SK-N-SH (cell line): ENCODE measurements at regions not wholly inside any gene's neighbourhood (a gene's known extent, or its start where the extent isn't known, plus 50 kb on each side); places are given as distances from the start of the nearest gene placed in this dataset.

Experiments used
- CTCF ChIA-PET: fragments of 300-600, 350-600 bp; formaldehyde crosslinking; extraction: SDS; loops from one replicate; lab custom pipeline; 2021; lab: Yijun Ruan, JAX
- POLR2A ChIA-PET: fragments of 350-600 bp; sonication (Branson Sonifier 250); formaldehyde crosslinking; extraction: SDS; loops from one replicate; lab custom pipeline; 2020; ENCODE audit warnings: antibody characterized with exemption, inconsistent platforms; lab: Yijun Ruan, JAX
- DNase-seq: peaks from one replicate; pipeline ENCODE4 v3.0.0; 2012
- H2AFZ ChIP-seq: fragments of 200-600 bp; sonication (generic); 2 replicates; pipeline ENCODE4 v1.8.1; 2016; ENCODE audit warnings: antibody characterized with exemption, mild to moderate bottlenecking, low read depth
- H3F3A ChIP-seq: fragments of 200-600 bp; sonication (generic); replicated peaks from 2 replicates; pipeline ENCODE3; 2016; ENCODE audit warnings: antibody characterized with exemption, mild to moderate bottlenecking; ENCODE audit not compliant: insufficient read depth
- H3K27ac ChIP-seq, 2 experiments: fragments of 200-500 bp in 1 of 2; fragments of 200-600 bp in 1 of 2; sonication (Bioruptor generic) in 1 of 2; sonication (generic), shearing (Covaris generic) in 1 of 2; 2 replicates each; pipeline versions ENCODE4 v1.5.1 to v1.6.1; 2014 to 2016; ENCODE audit warnings: low read depth in 2 of 2, inconsistent platforms in 1 of 2, low read length in 1 of 2, mild to moderate bottlenecking in 1 of 2, mixed read lengths in 1 of 2
- H3K27me3 ChIP-seq: fragments of 200-600 bp; sonication (generic), shearing (Covaris generic); 2 replicates; pipeline ENCODE4 v1.6.1; 2016; ENCODE audit warnings: mixed run types; ENCODE audit not compliant: insufficient read depth
- H3K36me3 ChIP-seq, 2 experiments: fragments of 200-500 bp in 1 of 2; fragments of 200-600 bp in 1 of 2; sonication (Bioruptor generic) in 1 of 2; sonication (generic) in 1 of 2; replicated peaks in 1 of 2; 2 replicates each; pipeline versions ENCODE3 to v1.5.1; 2014 to 2016; ENCODE audit warnings: low read length in 1 of 2, mild to moderate bottlenecking in 1 of 2; ENCODE audit not compliant: insufficient read depth in 2 of 2, control insufficient read depth in 1 of 2
- H3K4me1 ChIP-seq, 2 experiments: fragments of 200-500 bp in 1 of 2; fragments of 200-600 bp in 1 of 2; sonication (Bioruptor generic) in 1 of 2; sonication (generic), shearing (Covaris generic) in 1 of 2; 2 replicates each; pipeline versions ENCODE4 v1.5.1 to v1.6.1; 2014 to 2016; ENCODE audit warnings: low read depth in 1 of 2, low read length in 1 of 2, mixed run types in 1 of 2; ENCODE audit not compliant: insufficient read depth in 2 of 2, control insufficient read depth in 1 of 2
- H3K4me2 ChIP-seq: fragments of 200-600 bp; sonication (generic), shearing (Covaris generic); 2 replicates; pipeline ENCODE4 v1.6.1; 2017; ENCODE audit warnings: mixed run types
- H3K4me3 ChIP-seq, 2 experiments: fragments of 200-500 bp in 1 of 2; fragments of 200-600 bp in 1 of 2; sonication (Bioruptor generic) in 1 of 2; sonication (generic), shearing (Covaris generic) in 1 of 2; 2 replicates each; pipeline versions ENCODE4 v1.5.1 to v1.8.1; 2014 to 2016; ENCODE audit warnings: low read depth in 2 of 2, inconsistent platforms in 1 of 2, low read length in 1 of 2, mild to moderate bottlenecking in 1 of 2, mixed read lengths in 1 of 2, moderate library complexity in 1 of 2
- H3K79me2 ChIP-seq: fragments of 200-600 bp; sonication (generic); 2 replicates; pipeline ENCODE4 v1.8.1; 2017; ENCODE audit warnings: mild to moderate bottlenecking; ENCODE audit not compliant: insufficient read depth
- H3K9ac ChIP-seq: fragments of 200-600 bp; sonication (generic); 2 replicates; pipeline ENCODE4 v1.6.1; 2017; ENCODE audit warnings: mixed run types
- H3K9me2 ChIP-seq: fragments of 200-600 bp; sonication (generic); 2 replicates; pipeline ENCODE4 v1.6.1; 2017; ENCODE audit warnings: mixed run types
- H3K9me3 ChIP-seq: fragments of 200-600 bp; sonication (generic); 2 replicates; pipeline ENCODE4 v1.6.1; 2017; ENCODE audit warnings: mixed run types, mild to moderate bottlenecking, moderate library complexity
- H4K20me1 ChIP-seq: fragments of 200-600 bp; sonication (generic); 2 replicates; pipeline ENCODE4 v1.6.1; 2017; ENCODE audit warnings: mild to moderate bottlenecking, mixed run types; ENCODE audit not compliant: insufficient read depth
- CHD2 ChIP-seq: fragments of 150-350 bp; IDR thresholded peaks from 2 replicates; pipeline ENCODE4 v1.6.1; 2018; ENCODE audit warnings: low read length; ENCODE audit not compliant: partially characterized antibody
- ELF1 ChIP-seq: IDR thresholded peaks from 2 replicates; pipeline ENCODE4 v1.4.0; 2012
- EP300 ChIP-seq, 2 experiments: IDR thresholded peaks; 2 replicates each; pipeline versions ENCODE4 v1.4.0 to v1.6.1; 2012; ENCODE audit warnings: borderline replicate concordance in 1 of 2, low read depth in 1 of 2, low read length in 1 of 2
- FOXM1 ChIP-seq: IDR thresholded peaks from 2 replicates; pipeline ENCODE4 v1.4.0; 2012; ENCODE audit warnings: low read depth, mild to moderate bottlenecking
- GATA2 ChIP-seq: sonication (generic); formaldehyde crosslinking; IDR thresholded peaks from 2 replicates; pipeline ENCODE4 v1.5.0; 2020; ENCODE audit warnings: mild to moderate bottlenecking, missing genetic modification reagents
- JUND ChIP-seq: IDR thresholded peaks from 2 replicates; pipeline ENCODE4 v1.4.0; 2012
- MEF2A ChIP-seq: IDR thresholded peaks from 2 replicates; pipeline ENCODE4 v1.4.0; 2012; ENCODE audit warnings: low read depth, borderline replicate concordance
- NRF1 ChIP-seq: IDR thresholded peaks from 2 replicates; pipeline ENCODE4 v1.6.1; 2012; ENCODE audit warnings: low read depth, mild to moderate bottlenecking, low read length
- POLR2AphosphoS5 ChIP-seq: IDR thresholded peaks from 2 replicates; pipeline ENCODE4 v1.6.1; 2012; ENCODE audit warnings: low read depth, low read length
- RAD21 ChIP-seq: IDR thresholded peaks from 2 replicates; pipeline ENCODE4 v1.6.1; 2012; ENCODE audit warnings: mild to moderate bottlenecking, low read length
- RFX5 ChIP-seq: IDR thresholded peaks from 2 replicates; pipeline ENCODE4 v1.6.1; 2012; ENCODE audit warnings: mild to moderate bottlenecking, improper control_type of control experiment, low read length
- SIN3A ChIP-seq: IDR thresholded peaks from 2 replicates; pipeline ENCODE4 v1.6.1; 2012; ENCODE audit warnings: low read depth, mild to moderate bottlenecking, low read length, moderate library complexity, borderline replicate concordance
- SMC3 ChIP-seq: IDR thresholded peaks from 2 replicates; pipeline ENCODE4 v1.6.1; 2012; ENCODE audit warnings: low read depth, low read length, improper control_type of control experiment
- TCF12 ChIP-seq: IDR thresholded peaks from 2 replicates; pipeline ENCODE4 v1.4.0; 2012
- YY1 ChIP-seq: IDR thresholded peaks from 2 replicates; pipeline ENCODE4 v1.4.0; 2012; ENCODE audit warnings: low read depth, mild to moderate bottlenecking
- WGBS: methylation state at CpG from one replicate; pipeline ENCODE4 v1.1.6; 2017; ENCODE audit warnings: low lambda C conversion rate; 5-methylcytosine and 5-hydroxymethylcytosine counted together
- TF ChIP-seq, protein P1 (sequence below): fragments of 150-350 bp; IDR thresholded peaks from 2 replicates; pipeline ENCODE4 v1.6.1; 2017; ENCODE audit warnings: antibody characterized with exemption, low read length, low read depth, borderline replicate concordance
- TF ChIP-seq, protein P2 (sequence below): IDR thresholded peaks from 2 replicates; pipeline ENCODE4 v1.6.1; 2012; ENCODE audit warnings: mild to moderate bottlenecking, low read depth, low read length, moderate library complexity
- TF ChIP-seq, protein P3 (sequence below): IDR thresholded peaks from 2 replicates; pipeline ENCODE4 v1.4.0; 2012; ENCODE audit warnings: low read depth, borderline replicate concordance
- TF ChIP-seq, protein P4 (sequence below): fragments of 150-350 bp; IDR thresholded peaks from 2 replicates; pipeline ENCODE4 v1.6.1; 2016; ENCODE audit warnings: mild to moderate bottlenecking, low read depth, low read length

- Histone ChIP-seq H4K20me1 (no peaks in the 10 kb centered on the region), H3K79me2 (no peaks in the 10 kb centered on the region), H3K4me3 (no peak overlapping the region), H3K9me3 (no peaks in the 10 kb centered on the region), H3K9me2 (no peaks in the 10 kb centered on the region), H3K27me3 (no peaks in the 10 kb centered on the region), H3K27ac (no peak overlapping the region), H2AFZ (no peak overlapping the region), H3K4me2 (no peak overlapping the region), H3K4me1 (no peaks in the 10 kb centered on the region), H3F3A (no peaks in the 10 kb centered on the region), H3K36me3 (no peaks in the 10 kb centered on the region), H3K9ac (no peak overlapping the region)
- TF ChIP-seq ELF1 (no peak), EP300 (IDR thresholded peaks at IDR 0.05; ENCODE audit: borderline replicate concordance in 1 of 2, low read depth in 1 of 2, low read length in 1 of 2) (no peak), YY1 (no peak), FOXM1 (no peak), POLR2AphosphoS5 (no peak), RAD21 (no peak), NRF1 (no peak), RFX5 (no peak), SIN3A (no peak), TCF12 (no peak)
- TF ChIP-seq, protein P1, sequence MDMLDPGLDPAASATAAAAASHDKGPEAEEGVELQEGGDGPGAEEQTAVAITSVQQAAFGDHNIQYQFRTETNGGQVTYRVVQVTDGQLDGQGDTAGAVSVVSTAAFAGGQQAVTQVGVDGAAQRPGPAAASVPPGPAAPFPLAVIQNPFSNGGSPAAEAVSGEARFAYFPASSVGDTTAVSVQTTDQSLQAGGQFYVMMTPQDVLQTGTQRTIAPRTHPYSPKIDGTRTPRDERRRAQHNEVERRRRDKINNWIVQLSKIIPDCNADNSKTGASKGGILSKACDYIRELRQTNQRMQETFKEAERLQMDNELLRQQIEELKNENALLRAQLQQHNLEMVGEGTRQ: no peak
- ChIA-PET CTCF (interaction anchor here (0.9 kb wide), 1 partner anchor 15 kb away, joined by 3 read pairs; no protein-coding TSS in a partner anchor), POLR2A (no interaction called here)
- WGBS: 0% methylated on average over 1 of the region's 1 CpG
- DNase-seq: no peak
These were observed 205.0 kb upstream of the PGR start for GRCh38 chr11:101334581-101334980.

- H3K27me3 ChIP-seq: no peaks in the 10 kb centered on the region
- H3K9me3 ChIP-seq: no peaks in the 10 kb centered on the region
- no peaks in the 10 kb centered on the region for H3K4me1 ChIP-seq
- ChIA-PET CTCF (no interaction called here), POLR2A (interaction anchor here (0.6 kb wide), 1 partner anchor 1550 kb away, joined by 3 read pairs; no protein-coding TSS in a partner anchor)
- H3K27ac ChIP-seq: no peak overlapping the region
- H3K4me2 ChIP-seq: no peak overlapping the region
- 2% methylated on average over 4 of the region's 4 CpGs for WGBS
- no peak for DNase-seq
- H3K36me3 ChIP-seq: no peaks in the 10 kb centered on the region
- no peaks in the 10 kb centered on the region for H4K20me1 ChIP-seq
- no peak overlapping the region for H2AFZ ChIP-seq
- H3K79me2 ChIP-seq: no peaks in the 10 kb centered on the region
- no peaks in the 10 kb centered on the region for H3F3A ChIP-seq
- H3K4me3 ChIP-seq: no peak overlapping the region
- no peak overlapping the region for H3K9ac ChIP-seq
- H3K9me2 ChIP-seq: no peaks in the 10 kb centered on the region
- TF ChIP-seq RAD21 (no peak), GATA2 (CRISPR knock-in tag) (no peak), NRF1 (no peak), SMC3 (no peak), MEF2A (no peak), EP300 (IDR thresholded peaks at IDR 0.05; ENCODE audit: borderline replicate concordance in 1 of 2, low read depth in 1 of 2, low read length in 1 of 2) (no peak), POLR2AphosphoS5 (no peak), CHD2 (no peak), JUND (no peak)
- TF ChIP-seq, protein P2, sequence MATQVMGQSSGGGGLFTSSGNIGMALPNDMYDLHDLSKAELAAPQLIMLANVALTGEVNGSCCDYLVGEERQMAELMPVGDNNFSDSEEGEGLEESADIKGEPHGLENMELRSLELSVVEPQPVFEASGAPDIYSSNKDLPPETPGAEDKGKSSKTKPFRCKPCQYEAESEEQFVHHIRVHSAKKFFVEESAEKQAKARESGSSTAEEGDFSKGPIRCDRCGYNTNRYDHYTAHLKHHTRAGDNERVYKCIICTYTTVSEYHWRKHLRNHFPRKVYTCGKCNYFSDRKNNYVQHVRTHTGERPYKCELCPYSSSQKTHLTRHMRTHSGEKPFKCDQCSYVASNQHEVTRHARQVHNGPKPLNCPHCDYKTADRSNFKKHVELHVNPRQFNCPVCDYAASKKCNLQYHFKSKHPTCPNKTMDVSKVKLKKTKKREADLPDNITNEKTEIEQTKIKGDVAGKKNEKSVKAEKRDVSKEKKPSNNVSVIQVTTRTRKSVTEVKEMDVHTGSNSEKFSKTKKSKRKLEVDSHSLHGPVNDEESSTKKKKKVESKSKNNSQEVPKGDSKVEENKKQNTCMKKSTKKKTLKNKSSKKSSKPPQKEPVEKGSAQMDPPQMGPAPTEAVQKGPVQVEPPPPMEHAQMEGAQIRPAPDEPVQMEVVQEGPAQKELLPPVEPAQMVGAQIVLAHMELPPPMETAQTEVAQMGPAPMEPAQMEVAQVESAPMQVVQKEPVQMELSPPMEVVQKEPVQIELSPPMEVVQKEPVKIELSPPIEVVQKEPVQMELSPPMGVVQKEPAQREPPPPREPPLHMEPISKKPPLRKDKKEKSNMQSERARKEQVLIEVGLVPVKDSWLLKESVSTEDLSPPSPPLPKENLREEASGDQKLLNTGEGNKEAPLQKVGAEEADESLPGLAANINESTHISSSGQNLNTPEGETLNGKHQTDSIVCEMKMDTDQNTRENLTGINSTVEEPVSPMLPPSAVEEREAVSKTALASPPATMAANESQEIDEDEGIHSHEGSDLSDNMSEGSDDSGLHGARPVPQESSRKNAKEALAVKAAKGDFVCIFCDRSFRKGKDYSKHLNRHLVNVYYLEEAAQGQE: no peak
- TF ChIP-seq, protein P3, sequence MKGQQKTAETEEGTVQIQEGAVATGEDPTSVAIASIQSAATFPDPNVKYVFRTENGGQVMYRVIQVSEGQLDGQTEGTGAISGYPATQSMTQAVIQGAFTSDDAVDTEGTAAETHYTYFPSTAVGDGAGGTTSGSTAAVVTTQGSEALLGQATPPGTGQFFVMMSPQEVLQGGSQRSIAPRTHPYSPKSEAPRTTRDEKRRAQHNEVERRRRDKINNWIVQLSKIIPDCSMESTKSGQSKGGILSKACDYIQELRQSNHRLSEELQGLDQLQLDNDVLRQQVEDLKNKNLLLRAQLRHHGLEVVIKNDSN: no peak
- TF ChIP-seq, protein P4, sequence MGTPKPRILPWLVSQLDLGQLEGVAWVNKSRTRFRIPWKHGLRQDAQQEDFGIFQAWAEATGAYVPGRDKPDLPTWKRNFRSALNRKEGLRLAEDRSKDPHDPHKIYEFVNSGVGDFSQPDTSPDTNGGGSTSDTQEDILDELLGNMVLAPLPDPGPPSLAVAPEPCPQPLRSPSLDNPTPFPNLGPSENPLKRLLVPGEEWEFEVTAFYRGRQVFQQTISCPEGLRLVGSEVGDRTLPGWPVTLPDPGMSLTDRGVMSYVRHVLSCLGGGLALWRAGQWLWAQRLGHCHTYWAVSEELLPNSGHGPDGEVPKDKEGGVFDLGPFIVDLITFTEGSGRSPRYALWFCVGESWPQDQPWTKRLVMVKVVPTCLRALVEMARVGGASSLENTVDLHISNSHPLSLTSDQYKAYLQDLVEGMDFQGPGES: no peak
- TF ChIP-seq, all 33 proteins: peak for 0
These were observed 201.8 kb upstream of the PGR start for GRCh38 chr11:101331411-101331810.
